T-helper 2 cell treated with Interferon-gamma antibody and Interleukin-4, amounts not matched to agents 5 μg/mL and 100 μg/mL, for 36 hours (primary cell): ENCODE measurements at regions not wholly inside any gene's neighbourhood (a gene's known extent, or its start where the extent isn't known, plus 50 kb on each side); places are given as distances from the start of the nearest gene placed in this dataset.

Source experiments
- DNase-seq: peaks from one replicate; pipeline ENCODE4 v3.0.0; 2021; ENCODE audit warnings: low spot score
- H3K27ac Mint-ChIP-seq: one replicate; pipeline ENCODE4 v1.8.0; 2021; ENCODE audit warnings: mild to moderate bottlenecking, mixed read lengths
- H3K27me3 Mint-ChIP-seq: one replicate; pipeline ENCODE4 v1.8.0; 2021; ENCODE audit warnings: low read depth, mixed read lengths
- H3K36me3 Mint-ChIP-seq: one replicate; pipeline ENCODE4 v1.8.0; 2021; ENCODE audit warnings: low read depth, mixed read lengths
- H3K4me1 Mint-ChIP-seq: one replicate; pipeline ENCODE4 v1.8.0; 2021; ENCODE audit warnings: low read depth, mixed read lengths
- H3K4me3 Mint-ChIP-seq: one replicate; pipeline ENCODE4 v1.8.0; 2022; ENCODE audit warnings: mild to moderate bottlenecking, moderate library complexity, mixed read lengths
- H3K9me3 Mint-ChIP-seq: one replicate; pipeline ENCODE4 v1.8.0; 2021; ENCODE audit warnings: mixed read lengths

GRCh38 chr7:118452128-118452527, 227.6 kb downstream of the ANKRD7 start:
- DNase-seq: no peak
- H3K4me3 Mint-ChIP-seq: no peak overlapping the region
- H3K4me1 Mint-ChIP-seq: no peaks in the 10 kb centered on the region
- H3K36me3 Mint-ChIP-seq: no peaks in the 10 kb centered on the region
- H3K27ac Mint-ChIP-seq: no peak overlapping the region
- H3K9me3 Mint-ChIP-seq: peaks cover 10% of the 10 kb centered on the region
- no peaks in the 10 kb centered on the region for H3K27me3 Mint-ChIP-seq

- H3K4me1 Mint-ChIP-seq: no peaks in the 10 kb centered on the region
- H3K4me3 Mint-ChIP-seq: no peak overlapping the region
- no peaks in the 10 kb centered on the region for H3K9me3 Mint-ChIP-seq
- H3K36me3 Mint-ChIP-seq: no peaks in the 10 kb centered on the region
- no peak for DNase-seq
- H3K27ac Mint-ChIP-seq: no peak overlapping the region
- H3K27me3 Mint-ChIP-seq: no peaks in the 10 kb centered on the region
These were observed 242.9 kb downstream of the ANKRD7 start for GRCh38 chr7:118467381-118467780.

GRCh38 chr7:118472581-118472980, 248.1 kb downstream of the ANKRD7 start:
- H3K27ac Mint-ChIP-seq: no peak overlapping the region
- no peaks in the 10 kb centered on the region for H3K36me3 Mint-ChIP-seq
- no peaks in the 10 kb centered on the region for H3K27me3 Mint-ChIP-seq
- no peak overlapping the region for H3K4me3 Mint-ChIP-seq
- no peak for DNase-seq
- H3K4me1 Mint-ChIP-seq: no peaks in the 10 kb centered on the region
- H3K9me3 Mint-ChIP-seq: no peaks in the 10 kb centered on the region

DNA sequence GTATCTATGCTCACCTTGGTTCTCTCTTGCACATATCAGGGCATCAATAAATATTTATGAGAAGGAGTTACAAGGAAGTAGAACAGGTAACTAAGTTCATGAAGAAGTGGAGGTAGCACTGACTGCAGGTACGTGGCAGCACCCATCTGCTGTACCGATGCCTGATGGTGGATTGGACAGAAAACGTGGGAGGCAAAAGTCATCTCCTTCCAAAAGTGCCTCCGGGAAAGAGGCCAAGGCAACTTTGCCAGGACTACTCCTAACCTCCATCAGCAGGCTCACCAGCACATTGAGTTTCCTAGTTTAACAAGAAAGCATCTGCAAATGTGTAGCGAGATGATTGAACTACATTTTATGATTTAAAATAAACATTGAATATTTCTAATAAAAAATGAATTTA, 248.8 kb downstream of the ANKRD7 start:
- no peaks in the 10 kb centered on the region for H3K27me3 Mint-ChIP-seq
- no peak overlapping the region for H3K4me3 Mint-ChIP-seq
- DNase-seq: no peak
- H3K4me1 Mint-ChIP-seq: no peaks in the 10 kb centered on the region
- H3K9me3 Mint-ChIP-seq: no peaks in the 10 kb centered on the region
- no peak overlapping the region for H3K27ac Mint-ChIP-seq
- H3K36me3 Mint-ChIP-seq: no peaks in the 10 kb centered on the region

DNA sequence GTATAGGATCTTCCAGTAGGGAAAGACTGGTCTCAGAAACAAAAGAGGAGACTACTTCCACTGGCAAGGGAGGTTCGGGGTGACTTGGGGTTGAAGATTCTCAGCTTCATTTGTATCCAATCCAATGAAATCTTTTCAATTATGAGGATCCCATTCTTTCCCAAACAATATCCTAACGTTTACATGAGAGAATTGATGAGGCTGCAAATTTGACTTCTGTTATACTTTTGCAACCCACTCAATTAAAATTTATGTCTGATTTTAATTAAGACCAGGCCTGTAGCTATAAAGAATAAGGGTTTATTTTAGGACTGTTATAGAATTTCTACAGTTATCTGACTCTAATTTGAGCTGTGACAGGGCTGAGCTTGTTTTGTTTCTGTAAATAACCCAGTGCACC, 251.5 kb downstream of the ANKRD7 start:
- Mint-ChIP-seq H3K27ac (no peak overlapping the region), H3K36me3 (no peaks in the 10 kb centered on the region), H3K27me3 (no peaks in the 10 kb centered on the region), H3K4me3 (no peak overlapping the region), H3K4me1 (no peaks in the 10 kb centered on the region), H3K9me3 (no peaks in the 10 kb centered on the region)
- DNase-seq: no peak

DNA sequence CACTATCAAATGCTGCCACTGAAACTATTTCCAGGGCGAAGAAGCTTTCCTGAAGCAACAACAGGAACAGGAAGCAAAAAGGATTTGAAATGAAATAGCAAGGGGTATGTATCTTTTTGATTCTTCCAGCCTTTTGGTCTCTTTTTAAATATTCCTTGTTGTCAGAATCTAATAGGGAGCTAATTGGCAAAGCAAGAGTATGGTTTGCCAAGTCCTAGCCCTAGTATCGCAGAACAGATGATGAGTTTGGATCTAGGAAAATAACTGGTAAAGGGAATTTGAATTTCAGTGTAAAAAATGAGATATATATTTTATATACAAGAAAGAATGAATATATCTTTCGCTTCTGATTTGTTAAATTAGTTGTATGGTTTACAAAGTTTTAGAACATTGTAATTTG, 252.5 kb downstream of the ANKRD7 start:
- H3K4me1 Mint-ChIP-seq: no peaks in the 10 kb centered on the region
- no peaks in the 10 kb centered on the region for H3K27me3 Mint-ChIP-seq
- no peak overlapping the region for H3K27ac Mint-ChIP-seq

GRCh38 chr7:118478236-118478635, 253.7 kb downstream of the ANKRD7 start:
- Mint-ChIP-seq H3K36me3 (no peaks in the 10 kb centered on the region), H3K4me3 (no peak overlapping the region), H3K9me3 (peaks cover 11% of the 10 kb centered on the region), H3K4me1 (no peaks in the 10 kb centered on the region), H3K27me3 (no peaks in the 10 kb centered on the region), H3K27ac (no peak overlapping the region)
- DNase-seq: no peak

More for the DNA sequence above, 252.5 kb downstream of the ANKRD7 start:
- no peak for DNase-seq
- Mint-ChIP-seq H3K36me3 (no peaks in the 10 kb centered on the region), H3K4me3 (no peak overlapping the region), H3K9me3 (peaks cover 5% of the 10 kb centered on the region)

- no peaks in the 10 kb centered on the region for H3K4me1 Mint-ChIP-seq
- no peak for DNase-seq
- no peak overlapping the region for H3K27ac Mint-ChIP-seq
- peaks cover 11% of the 10 kb centered on the region for H3K9me3 Mint-ChIP-seq
- no peak overlapping the region for H3K4me3 Mint-ChIP-seq
- H3K27me3 Mint-ChIP-seq: no peaks in the 10 kb centered on the region
- no peaks in the 10 kb centered on the region for H3K36me3 Mint-ChIP-seq
These were observed 254.4 kb downstream of the ANKRD7 start for GRCh38 chr7:118478931-118479330.

- Mint-ChIP-seq H3K36me3 (no peaks in the 10 kb centered on the region), H3K27me3 (no peaks in the 10 kb centered on the region), H3K9me3 (no peaks in the 10 kb centered on the region), H3K27ac (no peak overlapping the region), H3K4me3 (no peak overlapping the region), H3K4me1 (no peaks in the 10 kb centered on the region)
- DNase-seq: no peak
These were observed 268.0 kb downstream of the ANKRD7 start for GRCh38 chr7:118492466-118492865.

DNA sequence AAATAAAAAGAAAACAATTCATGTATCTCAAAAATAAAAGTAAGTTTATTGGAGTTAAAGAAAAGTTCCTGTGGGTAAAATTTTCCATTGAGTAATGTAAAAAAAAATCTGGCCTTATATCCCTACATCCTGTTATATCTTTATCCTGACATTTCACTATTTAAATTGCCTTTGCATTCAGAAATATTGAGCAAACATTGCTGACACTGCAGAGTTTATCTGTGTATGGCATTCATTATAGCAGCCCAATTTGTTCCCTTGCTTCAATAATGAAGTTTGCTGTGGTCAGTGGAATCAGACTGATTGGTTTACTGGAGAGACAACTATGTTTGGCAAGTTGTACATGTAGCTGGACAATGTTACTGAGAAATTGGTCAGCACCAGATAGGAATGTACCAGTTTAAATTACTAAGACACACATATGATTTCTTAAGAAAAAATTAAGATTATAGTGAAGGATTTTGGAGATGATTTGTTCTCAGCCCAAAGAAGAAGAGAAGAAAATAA, 271.7 kb downstream of the ANKRD7 start:
- no peak overlapping the region for H3K4me3 Mint-ChIP-seq
- no peaks in the 10 kb centered on the region for H3K27me3 Mint-ChIP-seq
- no peak overlapping the region for H3K27ac Mint-ChIP-seq
- no peaks in the 10 kb centered on the region for H3K4me1 Mint-ChIP-seq
- DNase-seq: no peak
- H3K9me3 Mint-ChIP-seq: no peaks in the 10 kb centered on the region
- H3K36me3 Mint-ChIP-seq: no peaks in the 10 kb centered on the region

- no peaks in the 10 kb centered on the region for H3K36me3 Mint-ChIP-seq
- H3K27ac Mint-ChIP-seq: no peak overlapping the region
- H3K4me1 Mint-ChIP-seq: no peaks in the 10 kb centered on the region
- no peak for DNase-seq
- H3K9me3 Mint-ChIP-seq: no peaks in the 10 kb centered on the region
- H3K27me3 Mint-ChIP-seq: no peaks in the 10 kb centered on the region
- no peak overlapping the region for H3K4me3 Mint-ChIP-seq
These were observed 277.7 kb downstream of the ANKRD7 start for GRCh38 chr7:118502235-118502634.

- no peaks in the 10 kb centered on the region for H3K27me3 Mint-ChIP-seq
- no peak for DNase-seq
- no peaks in the 10 kb centered on the region for H3K9me3 Mint-ChIP-seq
- no peak overlapping the region for H3K27ac Mint-ChIP-seq
- no peaks in the 10 kb centered on the region for H3K4me1 Mint-ChIP-seq
- no peaks in the 10 kb centered on the region for H3K36me3 Mint-ChIP-seq
- H3K4me3 Mint-ChIP-seq: no peak overlapping the region
These were observed 286.6 kb downstream of the ANKRD7 start for GRCh38 chr7:118511146-118511545.

GRCh38 chr7:118517275-118517674, 292.8 kb downstream of the ANKRD7 start:
- H3K9me3 Mint-ChIP-seq: no peaks in the 10 kb centered on the region
- H3K4me1 Mint-ChIP-seq: no peaks in the 10 kb centered on the region
- no peak overlapping the region for H3K4me3 Mint-ChIP-seq
- no peak overlapping the region for H3K27ac Mint-ChIP-seq
- no peaks in the 10 kb centered on the region for H3K36me3 Mint-ChIP-seq
- no peak for DNase-seq
- no peaks in the 10 kb centered on the region for H3K27me3 Mint-ChIP-seq

DNA sequence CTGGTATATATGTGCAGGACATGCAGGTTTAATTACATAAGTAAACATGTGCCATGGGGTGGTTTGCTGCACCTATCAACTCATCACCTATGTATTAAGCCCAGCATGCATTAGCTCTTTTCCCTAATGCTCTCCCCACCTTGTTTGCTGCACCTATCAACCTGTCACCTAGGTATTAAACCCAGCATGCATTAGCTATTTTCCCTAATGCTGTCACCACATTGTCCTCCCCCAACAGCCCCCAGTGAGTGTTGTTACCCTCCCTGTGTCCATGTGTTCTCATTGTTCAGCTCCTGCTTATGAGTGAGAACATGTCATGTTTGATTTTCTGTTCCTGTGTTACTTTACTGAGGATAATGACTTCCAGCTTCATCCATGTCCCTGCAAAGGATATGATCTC, 300.5 kb downstream of the ANKRD7 start:
- H3K4me1 Mint-ChIP-seq: no peaks in the 10 kb centered on the region
- DNase-seq: no peak
- no peak overlapping the region for H3K27ac Mint-ChIP-seq
- H3K4me3 Mint-ChIP-seq: no peak overlapping the region
- no peaks in the 10 kb centered on the region for H3K27me3 Mint-ChIP-seq
- H3K9me3 Mint-ChIP-seq: no peaks in the 10 kb centered on the region
- H3K36me3 Mint-ChIP-seq: no peaks in the 10 kb centered on the region

- Mint-ChIP-seq H3K9me3 (no peaks in the 10 kb centered on the region), H3K36me3 (no peaks in the 10 kb centered on the region), H3K4me1 (no peaks in the 10 kb centered on the region), H3K27ac (no peak overlapping the region), H3K4me3 (no peak overlapping the region), H3K27me3 (no peaks in the 10 kb centered on the region)
- DNase-seq: no peak
These were observed 307.1 kb downstream of the ANKRD7 start for GRCh38 chr7:118531566-118531965.
